GM12872 (cell line): ENCODE measurements at regions not wholly inside any gene's neighbourhood (a gene's known extent, or its start where the extent isn't known, plus 50 kb on each side); places are given as distances from the start of the nearest gene placed in this dataset.

Experiments used
- TF ChIP-seq, protein P1 (sequence below): IDR thresholded peaks from 3 replicates; pipeline ENCODE4 v1.5.1; 2011; ENCODE audit warnings: low read depth, mild to moderate bottlenecking, low read length, moderate library complexity; ENCODE audit not compliant: insufficient read depth

DNA sequence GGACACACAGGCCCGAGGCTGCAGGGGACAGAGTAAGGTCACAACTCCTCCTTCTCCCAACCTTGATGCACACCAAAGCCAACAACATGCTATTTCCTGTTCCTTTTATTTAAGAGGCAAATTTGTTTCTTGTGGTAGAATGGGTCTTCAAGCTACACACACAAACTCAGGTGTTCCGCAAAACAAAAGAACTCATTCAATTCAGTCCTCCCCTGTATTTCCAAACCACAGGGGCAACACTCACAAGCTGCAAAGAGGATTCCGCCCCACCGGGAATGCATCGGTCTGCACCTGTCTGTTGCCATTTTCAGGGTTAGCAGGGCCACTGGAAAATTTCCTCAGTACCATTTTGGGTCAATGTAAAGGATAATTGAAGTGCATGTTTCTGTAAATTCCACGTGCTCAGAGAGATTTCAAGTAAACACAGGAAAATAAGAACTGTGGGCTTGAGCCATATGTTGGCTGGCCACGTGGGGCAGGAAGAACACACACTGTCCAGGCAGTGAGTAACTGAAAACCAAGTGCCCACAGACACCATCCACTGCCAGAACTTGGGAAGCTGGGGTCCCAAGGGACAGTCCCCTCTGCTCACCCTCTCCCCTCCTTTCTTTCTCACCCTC is 145.2 kb upstream of the ERG start:
- TF ChIP-seq, protein P1, sequence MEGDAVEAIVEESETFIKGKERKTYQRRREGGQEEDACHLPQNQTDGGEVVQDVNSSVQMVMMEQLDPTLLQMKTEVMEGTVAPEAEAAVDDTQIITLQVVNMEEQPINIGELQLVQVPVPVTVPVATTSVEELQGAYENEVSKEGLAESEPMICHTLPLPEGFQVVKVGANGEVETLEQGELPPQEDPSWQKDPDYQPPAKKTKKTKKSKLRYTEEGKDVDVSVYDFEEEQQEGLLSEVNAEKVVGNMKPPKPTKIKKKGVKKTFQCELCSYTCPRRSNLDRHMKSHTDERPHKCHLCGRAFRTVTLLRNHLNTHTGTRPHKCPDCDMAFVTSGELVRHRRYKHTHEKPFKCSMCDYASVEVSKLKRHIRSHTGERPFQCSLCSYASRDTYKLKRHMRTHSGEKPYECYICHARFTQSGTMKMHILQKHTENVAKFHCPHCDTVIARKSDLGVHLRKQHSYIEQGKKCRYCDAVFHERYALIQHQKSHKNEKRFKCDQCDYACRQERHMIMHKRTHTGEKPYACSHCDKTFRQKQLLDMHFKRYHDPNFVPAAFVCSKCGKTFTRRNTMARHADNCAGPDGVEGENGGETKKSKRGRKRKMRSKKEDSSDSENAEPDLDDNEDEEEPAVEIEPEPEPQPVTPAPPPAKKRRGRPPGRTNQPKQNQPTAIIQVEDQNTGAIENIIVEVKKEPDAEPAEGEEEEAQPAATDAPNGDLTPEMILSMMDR: no peak

DNA sequence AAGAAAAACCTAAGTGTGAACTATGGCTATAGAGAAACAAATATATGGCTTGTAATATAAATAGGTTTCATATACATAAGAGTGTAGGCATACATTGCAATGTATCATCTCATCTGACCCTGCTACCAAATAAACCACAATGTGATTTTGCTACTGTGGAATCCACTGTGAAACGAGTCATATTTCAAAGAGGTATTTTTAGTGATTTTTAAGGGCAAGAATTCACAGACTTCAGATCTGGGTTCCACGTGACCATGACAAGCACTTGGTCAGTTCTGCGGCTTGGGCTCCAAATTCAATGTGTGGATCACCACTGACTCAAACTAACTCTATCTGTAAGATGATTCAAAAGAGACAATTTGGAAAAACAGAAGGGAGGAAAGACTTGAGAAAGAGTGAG is 147.0 kb upstream of the ERG start:
- TF ChIP-seq, protein P1: no peak

DNA sequence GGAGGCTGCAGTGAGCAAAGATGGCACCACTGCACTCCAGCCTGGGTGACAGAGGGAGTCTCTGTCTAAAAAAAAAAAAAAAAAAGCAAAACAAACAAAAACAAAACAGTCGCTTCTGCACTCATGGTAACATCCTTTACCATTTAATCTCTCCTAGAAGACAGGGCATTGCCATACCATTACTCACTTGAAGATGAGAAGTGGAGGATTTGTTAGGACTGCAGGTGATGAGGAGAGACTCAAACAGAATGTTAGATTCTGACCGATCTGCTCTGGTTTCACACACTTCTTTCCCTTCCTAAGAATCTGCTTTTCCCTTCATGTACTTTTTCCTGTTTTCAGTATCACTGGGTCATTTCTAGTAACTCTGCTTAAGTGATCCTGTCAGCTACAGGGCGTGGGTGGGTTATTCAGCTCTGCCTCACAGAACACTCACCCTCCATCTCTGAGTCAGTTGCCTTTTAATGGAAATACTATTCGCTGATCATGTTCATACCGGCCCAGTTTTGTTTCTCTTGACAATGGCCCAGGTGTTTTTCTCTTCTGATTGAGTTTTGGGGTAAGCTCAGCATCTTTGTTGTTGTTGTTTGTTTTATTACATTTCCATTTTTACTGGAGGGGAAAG is 148.0 kb upstream of the ERG start:
- TF ChIP-seq, protein P1: no peak

DNA sequence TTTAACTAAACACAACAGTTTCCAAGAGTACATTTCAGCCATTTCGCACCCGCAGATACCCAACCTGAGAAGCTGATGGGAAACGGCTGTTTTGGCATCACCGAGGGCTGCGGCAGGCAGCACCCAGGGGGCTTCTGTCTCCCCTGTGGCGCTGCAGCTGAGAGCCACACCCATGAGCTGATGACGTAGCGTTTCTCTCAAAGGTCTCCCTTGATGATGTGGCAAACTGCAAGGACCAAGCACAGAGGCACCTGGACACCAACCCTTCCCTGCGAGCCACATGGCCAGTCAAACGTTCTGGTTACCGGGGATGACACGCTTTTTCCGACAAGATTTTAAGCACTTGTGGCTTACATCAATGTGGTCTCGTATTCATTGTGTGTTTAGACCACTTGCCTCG is 150.8 kb upstream of the ERG start:
- TF ChIP-seq, protein P1: no peak

DNA sequence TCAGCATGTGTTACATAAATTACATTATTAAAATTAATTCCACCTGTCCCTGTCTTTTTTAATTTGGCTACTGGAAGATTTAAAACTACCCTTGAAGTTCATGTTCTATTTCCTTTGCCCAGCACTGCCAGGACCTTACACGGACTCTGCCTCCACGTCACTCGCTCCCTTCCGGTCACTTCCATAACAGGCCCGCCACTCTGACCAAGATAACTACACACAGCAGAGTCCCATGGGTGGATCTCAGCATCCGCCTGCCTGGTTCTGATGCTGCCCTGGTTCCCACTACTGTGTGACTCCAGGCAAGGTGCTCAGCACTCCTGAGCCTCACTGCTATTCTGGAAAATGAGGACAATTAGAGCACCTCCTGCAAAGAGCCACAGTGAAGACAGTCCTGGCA is 153.3 kb upstream of the ERG start:
- TF ChIP-seq, protein P1: no peak

DNA sequence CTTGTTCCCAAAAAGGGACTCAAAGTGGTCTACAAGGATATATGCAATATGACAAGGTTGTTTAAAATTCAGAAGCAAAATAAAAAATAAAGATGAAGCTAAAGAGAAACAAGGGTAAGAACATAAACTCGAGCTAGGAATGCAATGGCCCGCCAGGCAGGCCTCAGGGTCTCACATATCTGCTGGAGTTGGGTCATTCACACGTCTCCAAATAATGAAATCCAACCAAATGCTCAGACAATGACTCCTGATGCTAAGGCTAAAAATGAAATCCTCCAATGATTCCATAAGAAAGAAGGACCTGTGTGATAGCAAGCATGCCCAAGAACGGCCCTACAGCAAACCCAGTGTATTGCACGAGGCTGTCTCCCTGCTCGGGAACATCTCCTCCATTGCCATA is 153.3 kb upstream of the ETS2 start:
- TF ChIP-seq, protein P1: no peak

DNA sequence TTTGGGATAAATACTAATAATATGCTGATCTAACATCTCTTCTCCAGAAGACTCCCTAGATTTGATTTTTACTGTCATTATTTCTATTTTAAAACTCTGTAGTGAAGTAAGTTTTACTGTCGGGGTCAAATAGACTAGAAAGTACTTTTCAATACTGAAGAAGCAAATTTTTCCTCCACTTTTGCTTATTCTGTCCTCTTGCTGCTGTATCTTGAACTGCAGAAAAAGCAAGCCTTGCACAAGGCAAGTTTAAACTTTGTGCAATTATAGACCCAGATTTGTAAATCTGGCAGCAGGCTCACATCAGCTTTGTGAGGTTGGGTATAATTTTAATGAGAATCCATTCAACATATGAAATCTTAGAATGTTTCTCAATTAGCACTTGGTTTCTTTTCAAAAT is 151.1 kb upstream of the ETS2 start:
- TF ChIP-seq, protein P1: no peak

DNA sequence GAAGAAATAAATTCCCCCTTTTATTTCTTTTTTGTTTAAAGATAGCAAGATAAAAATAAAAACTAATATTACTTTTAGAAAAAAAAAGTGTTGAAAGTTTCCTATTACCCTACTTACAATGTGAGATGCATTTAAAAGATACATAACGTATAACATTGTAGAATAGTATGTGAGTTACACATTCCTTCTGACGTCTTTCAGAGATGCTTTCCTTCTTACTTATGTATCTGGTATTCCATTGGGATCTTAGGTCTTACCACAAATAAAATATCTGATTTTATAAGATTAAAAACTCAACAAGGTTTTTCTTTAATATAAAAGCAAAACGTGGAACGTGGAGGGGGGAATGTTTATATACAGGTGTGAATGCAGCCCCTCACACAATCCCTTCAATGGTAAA is 147.2 kb upstream of the ETS2 start:
- TF ChIP-seq, protein P1: no peak
